ENCODE measurements at regions not wholly inside any gene's neighbourhood (a gene's known extent, or its start where the extent isn't known, plus 50 kb on each side); places are given as distances from the start of the nearest gene placed in this dataset.

GRCh38 chr2:138430181-138430580, 71.4 kb upstream of the SPOPL start:
- Histone ChIP-seq H3K9me3 (peaks cover 0 to 5% (median 0%) of the 10 kb centered on the region in 4 donors), H3K4me3 (no peak overlapping the region), H3K4me1 (no peaks in the 10 kb centered on the region), H3K36me3 (no peaks in the 10 kb centered on the region), H3K27ac (no peak overlapping the region), H3K27me3 (no peaks in the 10 kb centered on the region)
- no peak for DNase-seq
- 58 to 67% methylated on average over 3 of the region's 3 CpGs for WGBS, 2 donors
- TF ChIP-seq EP300 (IDR thresholded peaks at IDR 0.05) (no peak), POLR2AphosphoS5 (IDR thresholded peaks at IDR 0.05) (no peak), POLR2A (IDR thresholded peaks at IDR 0.05) (no peak), CTCF (IDR thresholded peaks at IDR 0.05) (no peak)
- intact Hi-C loops (cut with DNase I) = no loop called here

- Histone ChIP-seq H3K4me3 (no peak overlapping the region), H3K27ac (no peak overlapping the region), H3K27me3 (no peaks in the 10 kb centered on the region), H3K4me1 (no peaks in the 10 kb centered on the region), H3K36me3 (no peaks in the 10 kb centered on the region), H3K9me3 (no peaks in the 10 kb centered on the region)
- 79 to 82% methylated on average over 2 of the region's 2 CpGs for WGBS, 2 donors
- TF ChIP-seq EP300 (IDR thresholded peaks at IDR 0.05) = no peak
- TF ChIP-seq POLR2A (IDR thresholded peaks at IDR 0.05) = no peak
- no peak for TF ChIP-seq POLR2AphosphoS5 (IDR thresholded peaks at IDR 0.05)
- no peak for TF ChIP-seq CTCF (IDR thresholded peaks at IDR 0.05)
- DNase-seq = no peak
- intact Hi-C loops (cut with DNase I) = no loop called here
These were observed 68.6 kb upstream of the SPOPL start for GRCh38 chr2:138432971-138433370.

GRCh38 chr2:138433995-138434951, 67.3 kb upstream of the SPOPL start:
- Histone ChIP-seq H3K4me1 (no peaks in the 10 kb centered on the region), H3K27me3 (no peaks in the 10 kb centered on the region), H3K27ac (no peak overlapping the region), H3K9me3 (no peaks in the 10 kb centered on the region), H3K36me3 (no peaks in the 10 kb centered on the region), H3K4me3 (no peak overlapping the region)
- intact Hi-C loops (cut with DNase I) = no loop called here
- TF ChIP-seq CTCF (IDR thresholded peaks at IDR 0.05) (no peak), EP300 (IDR thresholded peaks at IDR 0.05) (no peak), POLR2A (IDR thresholded peaks at IDR 0.05) (no peak), POLR2AphosphoS5 (IDR thresholded peaks at IDR 0.05) (no peak)
- DNase-seq = no peak
- WGBS, 2 donors = 89 to 90% methylated on average over 8 of the region's 8 CpGs

GRCh38 chr2:138435701-138436100, 65.9 kb upstream of the SPOPL start:
- TF ChIP-seq EP300 (IDR thresholded peaks at IDR 0.05) = no peak
- TF ChIP-seq CTCF (IDR thresholded peaks at IDR 0.05) = no peak
- TF ChIP-seq POLR2AphosphoS5 (IDR thresholded peaks at IDR 0.05) = no peak
- no peaks in the 10 kb centered on the region for H3K27me3 ChIP-seq
- no peaks in the 10 kb centered on the region for H3K4me1 ChIP-seq
- intact Hi-C loops (cut with DNase I) = no loop called here
- H3K27ac ChIP-seq = no peak overlapping the region
- no peak for DNase-seq
- no peaks in the 10 kb centered on the region for H3K9me3 ChIP-seq
- 76 to 80% methylated on average over 1 of the region's 1 CpG for WGBS, 2 donors
- no peak overlapping the region for H3K4me3 ChIP-seq
- H3K36me3 ChIP-seq = no peaks in the 10 kb centered on the region
